Neural progenitor cell (in vitro differentiated cells): ENCODE measurements at regions not wholly inside any gene's neighbourhood (a gene's known extent, or its start where the extent isn't known, plus 50 kb on each side); places are given as distances from the start of the nearest gene placed in this dataset.

Experiments used
- DNase-seq: peaks from one replicate; pipeline ENCODE4 v3.0.0-alpha.2; 2016; ENCODE audit warnings: low spot score
- H2AFZ ChIP-seq: fragments of 200-600 bp; sonication (generic); replicated peaks from 2 replicates; pipeline ENCODE4 v1.6.1; 2016; ENCODE audit warnings: antibody characterized with exemption
- H3F3A ChIP-seq: fragments of 200-600 bp; sonication (generic); 2 replicates; pipeline ENCODE4 v1.6.1; 2016; ENCODE audit warnings: antibody characterized with exemption, low read depth
- H3K27ac ChIP-seq: fragments of 200-600 bp; sonication (generic); 2 replicates; pipeline ENCODE4 v1.5.1; 2016; ENCODE audit warnings: mild to moderate bottlenecking
- H3K27me3 ChIP-seq: fragments of 200-600 bp; sonication (generic); 2 replicates; pipeline ENCODE4 v1.6.1; 2016; ENCODE audit warnings: mild to moderate bottlenecking, moderate library complexity
- H3K36me3 ChIP-seq: fragments of 200-600 bp; sonication (generic); 2 replicates; pipeline ENCODE4 v1.5.1; 2016
- H3K4me1 ChIP-seq: fragments of 200-600 bp; sonication (generic); 2 replicates; pipeline ENCODE4 v1.6.1; 2016; ENCODE audit warnings: mixed run types
- H3K4me2 ChIP-seq: fragments of 200-600 bp; sonication (generic); 2 replicates; pipeline ENCODE4 v1.6.1; 2016
- H3K4me3 ChIP-seq: fragments of 200-600 bp; sonication (generic); 2 replicates; pipeline ENCODE4 v1.5.1; 2016
- H3K79me2 ChIP-seq: fragments of 200-600 bp; sonication (generic); 2 replicates; pipeline ENCODE4 v1.6.1; 2016; ENCODE audit warnings: low read depth
- H3K9ac ChIP-seq: fragments of 200-600 bp; sonication (generic); 2 replicates; pipeline ENCODE4 v1.6.1; 2016
- H3K9me3 ChIP-seq: fragments of 200-600 bp; sonication (generic); 2 replicates; pipeline ENCODE4 v1.5.1; 2016; ENCODE audit warnings: low read depth
- H4K20me1 ChIP-seq: fragments of 200-600 bp; sonication (generic); 2 replicates; pipeline ENCODE4 v1.6.1; 2016; ENCODE audit warnings: low read depth
- H3K27ac Mint-ChIP-seq: 3 replicates; pipeline ENCODE4 v1.8.0; 2021; ENCODE audit warnings: mixed read lengths
- H3K27me3 Mint-ChIP-seq: 2 replicates; pipeline ENCODE4 v1.8.0; 2022; ENCODE audit warnings: low read depth, mild to moderate bottlenecking, inconsistent platforms, moderate library complexity, mixed read lengths; ENCODE audit not compliant: insufficient read depth
- H3K36me3 Mint-ChIP-seq: 3 replicates; pipeline ENCODE4 v1.8.0; 2021; ENCODE audit warnings: mixed read lengths
- H3K4me1 Mint-ChIP-seq: 3 replicates; pipeline ENCODE4 v1.8.0; 2021; ENCODE audit warnings: mixed read lengths
- H3K4me3 Mint-ChIP-seq: 3 replicates; pipeline ENCODE4 v1.8.0; 2021; ENCODE audit warnings: mild to moderate bottlenecking, moderate library complexity, mixed read lengths
- H3K9me3 Mint-ChIP-seq: 3 replicates; pipeline ENCODE4 v1.8.0; 2020; ENCODE audit warnings: mixed read lengths
- CTCF ChIP-seq: fragments of 200-600 bp; sonication (generic); IDR thresholded peaks from 2 replicates; pipeline ENCODE4 v1.5.1; 2017; ENCODE audit warnings: antibody characterized with exemption, mild to moderate bottlenecking
- EZH2 ChIP-seq: fragments of 200-600 bp; sonication (generic); IDR thresholded peaks from 2 replicates; pipeline ENCODE4 v1.6.1; 2017; ENCODE audit warnings: antibody characterized with exemption, mild to moderate bottlenecking, moderate library complexity
- EZH2phosphoT487 ChIP-seq: fragments of 200-600 bp; sonication (generic); IDR thresholded peaks from 2 replicates; pipeline ENCODE4 v1.6.1; 2017; ENCODE audit warnings: antibody characterized with exemption

DNA sequence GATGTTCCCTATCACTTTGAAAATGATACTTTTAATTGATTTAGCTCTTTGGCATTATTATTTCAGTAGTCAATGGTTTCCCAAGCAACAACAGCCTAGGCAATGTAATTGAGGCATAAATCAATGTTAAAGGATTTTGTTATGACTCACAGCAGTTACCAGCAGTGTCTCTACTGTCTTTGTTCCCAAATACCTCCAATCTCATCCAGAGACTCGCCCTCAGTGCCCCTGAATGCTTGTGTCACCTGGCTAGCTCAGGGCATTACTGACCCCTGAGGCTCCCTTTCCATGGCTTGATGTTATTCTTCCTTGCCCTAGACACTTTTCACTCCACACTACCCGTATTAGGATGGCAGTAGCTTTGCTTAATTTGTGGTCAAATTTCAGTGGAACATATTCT is 227.2 kb downstream of the SQOR start:
- H3K27me3 Mint-ChIP-seq, result peaks cover 2% of the 10 kb centered on the region
- no peak overlapping the region for H3K4me2 ChIP-seq
- H3K9me3 Mint-ChIP-seq, result no peaks in the 10 kb centered on the region
- no peak for TF ChIP-seq CTCF
- no peak for TF ChIP-seq EZH2phosphoT487
- no peak for TF ChIP-seq EZH2
- H3K27ac ChIP-seq, result no peak overlapping the region
- no peak overlapping the region for H3K4me3 Mint-ChIP-seq
- DNase-seq, result no peak
- H3K27me3 ChIP-seq, result no peaks in the 10 kb centered on the region
- no peaks in the 10 kb centered on the region for H3K36me3 Mint-ChIP-seq
- H3K27ac Mint-ChIP-seq, result no peak overlapping the region
- no peaks in the 10 kb centered on the region for H3K36me3 ChIP-seq
- no peaks in the 10 kb centered on the region for H3F3A ChIP-seq
- no peaks in the 10 kb centered on the region for H4K20me1 ChIP-seq
- no peak overlapping the region for H2AFZ ChIP-seq
- H3K4me3 ChIP-seq, result no peak overlapping the region
- no peak overlapping the region for H3K9ac ChIP-seq
- no peaks in the 10 kb centered on the region for H3K9me3 ChIP-seq
- H3K4me1 Mint-ChIP-seq, result no peaks in the 10 kb centered on the region
- no peaks in the 10 kb centered on the region for H3K79me2 ChIP-seq
- H3K4me1 ChIP-seq, result no peaks in the 10 kb centered on the region

- no peak for TF ChIP-seq CTCF
- TF ChIP-seq EZH2phosphoT487, result no peak
- TF ChIP-seq EZH2, result no peak
- Mint-ChIP-seq H3K4me3 (no peak overlapping the region), H3K9me3 (no peaks in the 10 kb centered on the region), H3K27me3 (peaks cover 2% of the 10 kb centered on the region), H3K27ac (no peak overlapping the region), H3K4me1 (no peaks in the 10 kb centered on the region), H3K36me3 (no peaks in the 10 kb centered on the region)
- H3K27ac ChIP-seq, result no peak overlapping the region
- no peaks in the 10 kb centered on the region for H3K4me1 ChIP-seq
- no peak overlapping the region for H3K9ac ChIP-seq
- no peaks in the 10 kb centered on the region for H4K20me1 ChIP-seq
- no peaks in the 10 kb centered on the region for H3K36me3 ChIP-seq
- H3K4me3 ChIP-seq, result no peak overlapping the region
- no peak overlapping the region for H2AFZ ChIP-seq
- H3K4me2 ChIP-seq, result no peak overlapping the region
- no peaks in the 10 kb centered on the region for H3F3A ChIP-seq
- no peaks in the 10 kb centered on the region for H3K79me2 ChIP-seq
- H3K27me3 ChIP-seq, result no peaks in the 10 kb centered on the region
- H3K9me3 ChIP-seq, result no peaks in the 10 kb centered on the region
- DNase-seq, result no peak
Measured at GRCh38 chr15:45863881-45864580, 229.2 kb downstream of the SQOR start.

GRCh38 chr15:45866616-45867015 is 231.8 kb downstream of the SQOR start:
- Histone ChIP-seq H3K9ac (no peak overlapping the region), H3K4me3 (no peak overlapping the region), H3K79me2 (no peaks in the 10 kb centered on the region), H3K27me3 (no peaks in the 10 kb centered on the region), H3K27ac (no peak overlapping the region), H3K9me3 (no peaks in the 10 kb centered on the region), H3K4me2 (no peak overlapping the region), H3K4me1 (no peaks in the 10 kb centered on the region), H3F3A (no peaks in the 10 kb centered on the region), H4K20me1 (no peaks in the 10 kb centered on the region), H2AFZ (no peak overlapping the region), H3K36me3 (no peaks in the 10 kb centered on the region)
- no peak overlapping the region for H3K27ac Mint-ChIP-seq
- no peak for DNase-seq
- no peaks in the 10 kb centered on the region for H3K4me1 Mint-ChIP-seq
- no peak overlapping the region for H3K4me3 Mint-ChIP-seq
- peaks cover 2% of the 10 kb centered on the region for H3K36me3 Mint-ChIP-seq
- TF ChIP-seq EZH2phosphoT487, result no peak
- TF ChIP-seq CTCF, result no peak
- TF ChIP-seq EZH2, result no peak
- peaks cover 3% of the 10 kb centered on the region for H3K9me3 Mint-ChIP-seq
- H3K27me3 Mint-ChIP-seq, result peaks cover 2% of the 10 kb centered on the region
